ENCODE measurements at regions not wholly inside any gene's neighbourhood (a gene's known extent, or its start where the extent isn't known, plus 50 kb on each side); places are given as distances from the start of the nearest gene placed in this dataset.

DNA sequence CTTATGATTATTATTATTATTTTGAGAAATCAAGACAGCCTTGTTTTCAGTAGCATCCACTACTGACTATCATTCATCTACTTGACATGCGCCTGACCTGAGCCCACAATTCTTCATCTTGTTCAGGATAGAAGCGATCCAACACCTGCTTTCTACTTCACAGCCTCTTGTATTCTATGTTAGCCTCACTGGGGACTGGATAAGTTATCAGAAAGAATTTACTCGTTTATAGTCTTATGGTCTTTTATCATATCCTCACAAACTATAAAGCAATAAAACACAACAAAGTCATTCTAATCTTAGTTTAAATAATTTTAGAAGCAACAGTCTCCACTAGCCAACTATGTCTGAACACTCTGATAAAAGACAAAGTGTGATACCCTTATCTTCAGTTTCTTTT is 436.0 kb upstream of the ARGLU1 start:
- no peak for DNase-seq (ENCODE audit: low spot score in 2 of 2)
- intact Hi-C loops (cut with DNase I; ENCODE audit: low total_unique reads) = no loop called here
- Histone ChIP-seq H3K9me3 (no peaks in the 10 kb centered on the region), H3K4me3 (no peak overlapping the region), H3K36me3 (no peaks in the 10 kb centered on the region), H3K27me3 (no peaks in the 10 kb centered on the region), H3K4me1 (no peaks in the 10 kb centered on the region), H3K27ac (no peak overlapping the region)
- TF ChIP-seq, protein P1, sequence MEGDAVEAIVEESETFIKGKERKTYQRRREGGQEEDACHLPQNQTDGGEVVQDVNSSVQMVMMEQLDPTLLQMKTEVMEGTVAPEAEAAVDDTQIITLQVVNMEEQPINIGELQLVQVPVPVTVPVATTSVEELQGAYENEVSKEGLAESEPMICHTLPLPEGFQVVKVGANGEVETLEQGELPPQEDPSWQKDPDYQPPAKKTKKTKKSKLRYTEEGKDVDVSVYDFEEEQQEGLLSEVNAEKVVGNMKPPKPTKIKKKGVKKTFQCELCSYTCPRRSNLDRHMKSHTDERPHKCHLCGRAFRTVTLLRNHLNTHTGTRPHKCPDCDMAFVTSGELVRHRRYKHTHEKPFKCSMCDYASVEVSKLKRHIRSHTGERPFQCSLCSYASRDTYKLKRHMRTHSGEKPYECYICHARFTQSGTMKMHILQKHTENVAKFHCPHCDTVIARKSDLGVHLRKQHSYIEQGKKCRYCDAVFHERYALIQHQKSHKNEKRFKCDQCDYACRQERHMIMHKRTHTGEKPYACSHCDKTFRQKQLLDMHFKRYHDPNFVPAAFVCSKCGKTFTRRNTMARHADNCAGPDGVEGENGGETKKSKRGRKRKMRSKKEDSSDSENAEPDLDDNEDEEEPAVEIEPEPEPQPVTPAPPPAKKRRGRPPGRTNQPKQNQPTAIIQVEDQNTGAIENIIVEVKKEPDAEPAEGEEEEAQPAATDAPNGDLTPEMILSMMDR (IDR thresholded peaks at IDR 0.05) = no peak
- TF ChIP-seq POLR2A (IDR thresholded peaks at IDR 0.05) = no peak
- TF ChIP-seq POLR2AphosphoS5 (IDR thresholded peaks at IDR 0.05) = no peak

DNA sequence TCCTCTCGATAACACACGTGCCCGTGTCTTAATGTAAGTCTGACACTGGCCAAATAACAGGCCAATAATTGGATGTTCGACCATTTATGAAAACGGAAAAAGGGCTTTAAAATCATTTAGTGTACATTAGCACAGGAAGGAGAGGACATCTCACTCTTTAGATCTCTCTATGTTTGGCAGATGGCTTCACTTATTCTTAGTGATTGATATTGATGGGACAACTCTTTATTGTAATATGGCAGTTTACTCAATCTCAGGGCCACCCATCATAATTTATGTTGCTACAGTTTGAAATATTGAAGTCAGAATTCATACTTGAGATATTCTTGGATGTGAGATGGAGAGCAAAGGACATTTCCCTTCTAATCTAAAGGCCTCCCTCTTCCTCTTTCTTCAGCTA is 430.7 kb upstream of the ARGLU1 start:
- TF ChIP-seq, protein P1 (IDR thresholded peaks at IDR 0.05) = no peak
- TF ChIP-seq POLR2A (IDR thresholded peaks at IDR 0.05) (no peak), POLR2AphosphoS5 (IDR thresholded peaks at IDR 0.05) (no peak)
- Histone ChIP-seq H3K4me1 (no peaks in the 10 kb centered on the region), H3K4me3 (no peak overlapping the region), H3K9me3 (no peaks in the 10 kb centered on the region), H3K36me3 (no peaks in the 10 kb centered on the region), H3K27ac (no peak overlapping the region), H3K27me3 (no peaks in the 10 kb centered on the region)
- DNase-seq (ENCODE audit: low spot score in 2 of 2) = no peak
- intact Hi-C loops (cut with DNase I; ENCODE audit: low total_unique reads) = no loop called here

DNA sequence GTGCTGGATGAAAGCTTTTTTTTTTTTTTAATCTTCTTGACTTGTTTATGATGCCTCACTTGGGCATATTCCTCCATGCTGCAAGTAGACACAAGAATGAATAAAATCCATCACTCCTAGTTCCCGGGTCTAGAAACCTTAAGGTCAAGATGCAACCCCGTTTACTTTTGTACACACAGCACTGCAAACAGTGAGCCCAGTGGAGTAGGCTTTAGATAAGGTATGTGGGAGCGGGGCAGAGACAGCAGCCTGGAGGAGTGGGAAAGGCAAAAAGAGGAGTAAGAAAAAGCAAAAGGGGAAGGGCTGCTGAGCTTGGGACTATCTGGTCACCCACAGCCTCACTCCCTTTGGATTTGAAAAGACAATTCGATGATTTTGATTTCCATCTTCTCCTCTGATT is 429.8 kb upstream of the ARGLU1 start:
- intact Hi-C loops (cut with DNase I; ENCODE audit: low total_unique reads) = no loop called here
- no peak for DNase-seq (ENCODE audit: low spot score in 2 of 2)
- no peak overlapping the region for H3K27ac ChIP-seq
- H3K4me3 ChIP-seq = no peak overlapping the region
- H3K27me3 ChIP-seq = no peaks in the 10 kb centered on the region
- no peaks in the 10 kb centered on the region for H3K4me1 ChIP-seq
- no peaks in the 10 kb centered on the region for H3K36me3 ChIP-seq
- TF ChIP-seq POLR2A (IDR thresholded peaks at IDR 0.05) (no peak), POLR2AphosphoS5 (IDR thresholded peaks at IDR 0.05) (no peak)
- TF ChIP-seq, protein P1 (IDR thresholded peaks at IDR 0.05) = no peak
- H3K9me3 ChIP-seq = no peaks in the 10 kb centered on the region

DNA sequence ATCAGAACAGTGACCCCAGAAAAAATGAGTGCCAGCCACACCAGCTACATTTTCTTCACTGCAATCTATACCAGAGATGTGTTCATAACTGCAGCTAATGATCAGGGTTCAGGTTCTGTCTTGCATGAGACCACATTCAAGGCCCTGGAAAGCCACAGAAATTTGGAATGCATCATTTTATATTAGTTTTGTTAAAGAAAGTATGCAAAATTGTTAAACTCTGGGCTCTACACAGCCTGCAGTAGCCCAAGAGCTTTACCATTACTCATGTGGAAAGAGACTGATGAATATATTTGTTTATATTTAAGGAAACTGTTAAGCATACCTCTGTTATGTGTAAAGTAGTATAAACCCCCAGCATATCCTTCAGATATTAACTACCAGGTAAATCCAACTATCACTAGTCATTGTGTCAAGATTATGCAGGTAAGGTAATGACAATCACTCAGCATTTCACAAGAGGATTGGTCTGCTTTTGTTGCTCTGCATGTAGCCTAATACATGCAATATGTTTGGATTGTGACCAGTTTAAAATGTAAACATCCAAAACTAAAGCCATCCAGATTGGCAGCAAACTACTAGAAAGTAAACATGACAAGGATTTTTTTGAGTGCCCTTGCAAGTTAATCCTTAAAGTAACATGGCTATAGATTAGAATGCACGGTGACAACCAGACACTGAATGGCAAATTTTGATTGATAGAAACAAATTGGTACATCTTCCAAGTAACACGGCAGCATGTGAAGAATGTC is 429.1 kb upstream of the ARGLU1 start:
- Histone ChIP-seq H3K36me3 (no peaks in the 10 kb centered on the region), H3K9me3 (no peaks in the 10 kb centered on the region), H3K4me3 (no peak overlapping the region), H3K27me3 (no peaks in the 10 kb centered on the region), H3K4me1 (no peaks in the 10 kb centered on the region), H3K27ac (no peak overlapping the region)
- intact Hi-C loops (cut with DNase I; ENCODE audit: low total_unique reads) = no loop called here
- no peak for TF ChIP-seq POLR2A (IDR thresholded peaks at IDR 0.05)
- no peak for TF ChIP-seq POLR2AphosphoS5 (IDR thresholded peaks at IDR 0.05)
- TF ChIP-seq, protein P1 (IDR thresholded peaks at IDR 0.05) = no peak
- DNase-seq (ENCODE audit: low spot score in 2 of 2) = no peak

DNA sequence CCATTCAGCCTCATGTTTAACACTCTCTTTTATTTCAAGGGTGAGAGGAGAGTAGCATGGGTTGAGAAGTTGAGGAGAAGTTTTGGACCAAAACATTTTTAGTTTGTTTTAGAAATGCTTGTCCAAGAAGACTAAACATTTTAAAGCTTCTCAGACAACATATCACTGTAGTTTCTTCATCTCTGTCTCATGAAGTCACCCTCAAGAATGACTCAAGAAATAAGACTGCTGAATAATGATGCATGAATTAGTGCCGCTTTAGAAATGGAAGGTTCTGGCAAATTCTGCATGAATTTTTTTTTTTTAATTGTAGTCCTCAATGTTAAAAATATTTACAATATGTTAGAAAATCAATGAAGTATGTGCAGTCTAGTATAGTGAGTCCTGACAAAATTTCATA is 422.7 kb upstream of the ARGLU1 start:
- no peak for DNase-seq (ENCODE audit: low spot score in 2 of 2)
- Histone ChIP-seq H3K27me3 (no peaks in the 10 kb centered on the region), H3K27ac (no peak overlapping the region), H3K36me3 (no peaks in the 10 kb centered on the region), H3K4me1 (no peaks in the 10 kb centered on the region), H3K9me3 (no peaks in the 10 kb centered on the region), H3K4me3 (no peak overlapping the region)
- intact Hi-C loops (cut with DNase I; ENCODE audit: low total_unique reads) = no loop called here
- TF ChIP-seq POLR2A (IDR thresholded peaks at IDR 0.05) (no peak), POLR2AphosphoS5 (IDR thresholded peaks at IDR 0.05) (no peak)
- TF ChIP-seq, protein P1 (IDR thresholded peaks at IDR 0.05) = no peak

All from breast epithelium (tissue), 4 donors.